Adrenal gland (tissue), 9 donors: ENCODE measurements at regions not wholly inside any gene's neighbourhood (a gene's known extent, or its start where the extent isn't known, plus 50 kb on each side); places are given as distances from the start of the nearest gene placed in this dataset.
"Not testable (repeated sequence)": the region's sequence is repeated elsewhere in the genome, so short reads cannot be mapped to it uniquely, and the experiment has no call there.

ENCODE experiments used
- DNase-seq, 7 donors: peaks; one replicate each; pipeline ENCODE4 v3.0.0-alpha.2; 2019 to 2020
- H3K27ac ChIP-seq, 5 donors: fragments of 200-600 bp; sonication (generic) in 4 of 5; 1 replicate in 3 of 5; 2 replicates in 2 of 5; pipeline versions ENCODE4 v1.5.1 to v1.8.0; 2016 to 2020; ENCODE audit warnings: mild to moderate bottlenecking in 1 of 5
- H3K27me3 ChIP-seq: fragments of 200-600 bp; 2 replicates; pipeline ENCODE4 v1.8.0; 2021
- H3K36me3 ChIP-seq, 2 donors: fragments of 200-600 bp; replicated peaks in 1 of 2; 1 replicate in 1 of 2; 2 replicates in 1 of 2; pipeline versions ENCODE4 v1.5.1 to v1.8.0; 2018 to 2022
- H3K4me1 ChIP-seq, 2 donors: fragments of 200-600 bp; replicated peaks in 1 of 2; 1 replicate in 1 of 2; 2 replicates in 1 of 2; pipeline versions ENCODE4 v1.5.1 to v1.8.0; 2018 to 2021
- H3K4me3 ChIP-seq, 4 donors: fragments of 200-600 bp; sonication (generic) in 3 of 4; one replicate each; pipeline ENCODE4 v1.5.1; 2016 to 2018
- H3K9me3 ChIP-seq, 3 donors: fragments of 200-600 bp; sonication (generic) in 1 of 3; replicated peaks in 1 of 3; 1 replicate in 2 of 3; 2 replicates in 1 of 3; pipeline versions ENCODE4 v1.5.1 to v1.8.0; 2016 to 2021
- POLR2A ChIP-seq, 2 donors: fragments of 450-650 bp; IDR thresholded peaks; one replicate each; pipeline ENCODE4 v1.6.1; 2017; ENCODE audit warnings: antibody characterized with exemption in 2 of 2, mild to moderate bottlenecking in 2 of 2, moderate library complexity in 1 of 2
- WGBS, 4 donors: extraction: QIAGEN DNeasy Blood & Tissue Kit in 2 of 4; methylation state at CpG; one replicate each; pipeline versions ENCODE4 v1.1.5 to v1.1.7; 2013 to 2017; 5-methylcytosine and 5-hydroxymethylcytosine counted together
- intact Hi-C, 2 donors: fragments of 100-400 bp; cut with DNase I; formaldehyde crosslinking; loops; one replicate each; pipeline versions ENCODE4 v1.14.1 to v1.15.0; 2022 to 2023
- TF ChIP-seq, protein P1 (sequence below), 6 experiments: fragments of 450-650 bp in 4 of 6; fragments of 200-600 bp in 2 of 6; sonication (generic) in 1 of 6; IDR thresholded peaks; 1 replicate in 5 of 6; 2 replicates in 1 of 6; pipeline versions ENCODE4 v1.5.1 to v1.8.0; 2016 to 2021; ENCODE audit warnings: antibody characterized with exemption in 6 of 6, mild to moderate bottlenecking in 2 of 6, moderate library complexity in 1 of 6
- donor health status: healthy with polysubstance abuse.
- donor health status: Bipolar disorder and iron deficiency.
- donor health status: DM: yes; HTN: yes; CAD: no.
- donor health status: DM: no; HTN: no; CAD: no.
- donor health status: DM: no; HTN: no; CAD: no.

DNA sequence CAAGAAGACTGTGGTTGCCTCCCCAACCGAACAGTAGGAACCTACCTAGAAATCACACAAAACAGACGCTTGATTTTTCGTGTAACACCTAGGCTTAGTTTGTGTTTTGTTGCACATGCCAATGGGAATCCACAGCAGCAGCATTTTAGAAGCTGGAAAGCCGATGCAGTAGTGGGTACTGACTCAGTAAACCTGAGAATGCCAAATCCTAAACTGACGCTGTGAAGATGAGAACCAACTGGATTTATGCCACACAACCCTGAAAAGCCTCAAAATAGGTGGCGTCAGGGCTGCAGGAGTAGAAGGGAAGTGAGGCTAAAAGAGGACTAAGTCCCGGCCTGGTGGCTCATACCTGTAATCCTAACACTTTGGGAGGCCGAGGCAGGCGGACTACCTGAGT lies 162.5 kb downstream of the REEP3 start:
- H3K4me3 ChIP-seq, result no peak overlapping the region
- H3K4me1 ChIP-seq, result no peaks in the 10 kb centered on the region
- TF ChIP-seq, protein P1, sequence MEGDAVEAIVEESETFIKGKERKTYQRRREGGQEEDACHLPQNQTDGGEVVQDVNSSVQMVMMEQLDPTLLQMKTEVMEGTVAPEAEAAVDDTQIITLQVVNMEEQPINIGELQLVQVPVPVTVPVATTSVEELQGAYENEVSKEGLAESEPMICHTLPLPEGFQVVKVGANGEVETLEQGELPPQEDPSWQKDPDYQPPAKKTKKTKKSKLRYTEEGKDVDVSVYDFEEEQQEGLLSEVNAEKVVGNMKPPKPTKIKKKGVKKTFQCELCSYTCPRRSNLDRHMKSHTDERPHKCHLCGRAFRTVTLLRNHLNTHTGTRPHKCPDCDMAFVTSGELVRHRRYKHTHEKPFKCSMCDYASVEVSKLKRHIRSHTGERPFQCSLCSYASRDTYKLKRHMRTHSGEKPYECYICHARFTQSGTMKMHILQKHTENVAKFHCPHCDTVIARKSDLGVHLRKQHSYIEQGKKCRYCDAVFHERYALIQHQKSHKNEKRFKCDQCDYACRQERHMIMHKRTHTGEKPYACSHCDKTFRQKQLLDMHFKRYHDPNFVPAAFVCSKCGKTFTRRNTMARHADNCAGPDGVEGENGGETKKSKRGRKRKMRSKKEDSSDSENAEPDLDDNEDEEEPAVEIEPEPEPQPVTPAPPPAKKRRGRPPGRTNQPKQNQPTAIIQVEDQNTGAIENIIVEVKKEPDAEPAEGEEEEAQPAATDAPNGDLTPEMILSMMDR (IDR thresholded peaks at IDR 0.05), result no peak
- no peak for TF ChIP-seq POLR2A (IDR thresholded peaks at IDR 0.05)
- H3K27me3 ChIP-seq, result no peaks in the 10 kb centered on the region
- no peak for DNase-seq
- no peaks in the 10 kb centered on the region for H3K36me3 ChIP-seq
- no peaks in the 10 kb centered on the region for H3K9me3 ChIP-seq
- H3K27ac ChIP-seq, result no peak overlapping the region
- WGBS, 4 donors, result 89 to 95% (median 94%) methylated on average over 9 of the region's 9 CpGs
- intact Hi-C loops, result no loop called here

DNA sequence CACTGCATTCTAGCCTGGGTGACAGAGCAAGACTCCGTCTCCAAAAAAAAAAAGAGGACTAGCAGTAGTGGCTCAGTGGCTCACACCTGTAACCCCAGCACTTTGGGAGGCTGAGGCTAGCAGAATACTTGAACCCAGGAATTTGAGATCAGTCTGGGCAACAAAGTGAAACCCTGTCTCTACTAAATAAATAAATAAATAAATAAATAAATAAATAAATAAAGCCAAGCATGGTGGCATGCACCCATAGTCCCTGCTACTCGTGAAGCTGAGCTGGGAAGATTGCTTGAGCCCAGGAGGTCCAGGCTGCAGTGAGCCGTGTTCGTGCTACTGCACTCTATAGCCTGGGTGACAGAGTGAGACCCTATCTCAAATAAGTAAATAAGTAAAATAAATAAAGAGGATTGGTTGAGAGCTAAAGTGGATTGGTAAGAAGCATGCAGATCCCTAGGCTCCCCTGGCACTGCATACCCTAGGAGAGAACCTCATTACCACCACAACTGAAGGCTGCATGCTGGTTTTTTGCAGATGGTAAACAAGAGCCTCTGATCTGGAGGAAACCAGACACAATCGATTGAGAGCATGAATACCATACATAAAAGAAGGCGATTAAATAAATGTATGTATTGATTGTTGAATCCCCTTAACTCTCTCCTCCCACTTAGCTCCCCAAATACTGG lies 163.2 kb downstream of the REEP3 start:
- DNase-seq, result no peak
- Histone ChIP-seq H3K9me3 (no peaks in the 10 kb centered on the region), H3K27me3 (no peaks in the 10 kb centered on the region), H3K4me3 (no peak overlapping the region), H3K4me1 (no peaks in the 10 kb centered on the region), H3K27ac (no peak overlapping the region), H3K36me3 (no peaks in the 10 kb centered on the region)
- 84 to 92% (median 88%) methylated on average over 6 of the region's 6 CpGs for WGBS, 4 donors
- intact Hi-C loops, result no loop called here
- no peak for TF ChIP-seq POLR2A (IDR thresholded peaks at IDR 0.05)
- TF ChIP-seq, protein P1 (IDR thresholded peaks at IDR 0.05), result no peak

DNA sequence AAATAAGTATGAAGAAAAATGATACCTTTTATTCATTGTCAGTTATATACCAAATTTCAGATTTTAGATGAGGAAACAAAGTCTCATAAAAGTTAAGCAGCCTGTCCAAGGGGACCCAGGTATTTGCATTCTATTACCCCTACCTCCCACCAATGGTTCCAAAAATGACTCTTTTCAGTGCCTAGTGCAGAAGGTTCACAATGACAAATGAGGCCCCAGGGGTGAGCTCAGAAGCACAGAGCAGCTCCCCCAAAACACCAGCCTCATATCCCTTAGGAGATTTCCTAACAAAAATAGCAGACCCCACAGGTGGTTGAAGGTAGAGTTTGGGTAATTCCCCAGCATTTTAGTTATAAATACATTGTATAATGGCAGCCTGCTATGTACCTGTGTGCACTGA lies 168.6 kb downstream of the REEP3 start:
- intact Hi-C loops, result loop anchor here in 1 of 2 donors (10.0 kb wide), 1 partner anchor 175 kb away; no protein-coding TSS in a partner anchor
- Histone ChIP-seq H3K9me3 (no peaks in the 10 kb centered on the region), H3K27ac (no peak overlapping the region), H3K27me3 (no peaks in the 10 kb centered on the region), H3K4me1 (peaks cover 0 to 5% of the 10 kb centered on the region in 2 donors), H3K4me3 (no peak overlapping the region), H3K36me3 (no peaks in the 10 kb centered on the region)
- TF ChIP-seq, protein P1 (IDR thresholded peaks at IDR 0.05), result no peak
- TF ChIP-seq POLR2A (IDR thresholded peaks at IDR 0.05), result no peak
- DNase-seq, result no peak

DNA sequence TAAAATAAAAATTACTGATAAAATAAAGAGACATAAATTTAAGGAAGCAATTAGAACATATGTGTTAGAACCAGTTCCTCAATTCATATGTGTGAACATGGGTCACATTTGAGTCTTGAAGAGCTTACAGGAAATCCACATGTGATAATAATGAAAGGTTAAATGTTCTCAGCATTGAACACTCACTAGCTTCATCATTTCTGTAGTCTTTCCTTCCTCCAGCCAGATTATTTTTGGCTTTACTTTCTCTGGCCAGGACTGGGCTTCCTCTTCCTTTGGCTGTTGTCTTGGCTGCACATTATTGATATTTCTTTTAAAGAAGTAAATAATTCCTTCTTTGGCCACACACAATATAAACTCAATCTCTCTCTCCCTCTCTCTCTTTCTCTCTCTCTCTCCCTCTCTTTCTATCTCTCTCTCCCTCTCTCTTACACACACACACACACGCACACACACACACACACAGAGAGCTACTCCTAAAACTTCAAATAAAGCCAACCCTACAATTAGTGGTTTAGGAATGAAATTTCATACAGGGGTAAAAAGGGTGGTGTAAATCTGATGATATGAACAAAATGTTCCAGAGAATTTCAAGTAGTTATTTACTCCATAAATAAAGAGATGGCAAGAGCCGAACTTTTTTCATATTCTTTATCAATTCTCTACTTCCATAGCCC lies 171.2 kb downstream of the REEP3 start:
- H3K36me3 ChIP-seq, result no peaks in the 10 kb centered on the region
- DNase-seq, result no peak
- intact Hi-C loops, result loop anchor here in 1 of 2 donors (10.0 kb wide), 1 partner anchor 178 kb away; no protein-coding TSS in a partner anchor

DNA sequence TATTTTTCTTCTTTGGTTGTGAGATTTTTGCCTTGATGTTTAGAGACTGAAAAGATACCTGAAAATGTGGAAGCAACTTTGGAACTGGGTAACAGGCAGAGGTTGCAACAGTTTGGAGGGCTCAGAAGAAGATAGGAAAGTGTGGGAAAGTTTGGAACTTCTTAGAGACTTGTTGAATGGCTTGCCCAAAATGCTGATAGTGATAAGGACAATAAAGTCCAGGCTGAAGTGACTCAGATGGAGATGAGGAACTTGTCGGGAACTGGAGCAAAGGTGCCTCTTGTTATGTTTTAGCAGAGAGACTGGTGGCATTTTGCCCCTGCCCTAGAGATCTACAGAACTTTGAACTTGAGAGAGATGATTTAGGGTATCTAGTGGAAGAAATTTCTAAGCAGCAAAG lies 171.8 kb downstream of the REEP3 start:
- not testable (repeated sequence) for H3K27me3 ChIP-seq, H3K4me3 ChIP-seq, H3K4me1 ChIP-seq, DNase-seq, H3K9me3 ChIP-seq, H3K36me3 ChIP-seq
- peak overlapping the region in 4 of 5 donors; percentile 11 to 50 (median 34) for H3K27ac ChIP-seq
- WGBS, 4 donors, result 43 to 62% (median 53%) methylated on average over 1 of the region's 1 CpG
- intact Hi-C loops, result loop anchor here in 1 of 2 donors (10.0 kb wide), 1 partner anchor 178 kb away; no protein-coding TSS in a partner anchor

More for the DNA sequence above, 171.2 kb downstream of the REEP3 start:
- peaks cover 0 to 5% of the 10 kb centered on the region in 2 donors for H3K4me1 ChIP-seq
- no peak overlapping the region for H3K4me3 ChIP-seq
- TF ChIP-seq POLR2A (IDR thresholded peaks at IDR 0.05), result no peak
- TF ChIP-seq, protein P1 (IDR thresholded peaks at IDR 0.05), result no peak
- H3K27me3 ChIP-seq, result no peaks in the 10 kb centered on the region
- no peaks in the 10 kb centered on the region for H3K9me3 ChIP-seq
- 58 to 64% (median 60%) methylated on average over 2 of the region's 2 CpGs for WGBS, 4 donors
- peak overlapping the region in 4 of 5 donors; percentile 11 to 57 (median 45) for H3K27ac ChIP-seq
